NT2/D1 (cell line): ENCODE measurements at regions not wholly inside any gene's neighbourhood (a gene's known extent, or its start where the extent isn't known, plus 50 kb on each side); places are given as distances from the start of the nearest gene placed in this dataset.

Experiments used
- SUZ12 ChIP-seq: IDR thresholded peaks from 2 replicates; pipeline ENCODE4 v1.6.1; 2011; ENCODE audit not compliant: insufficient read length, insufficient read depth; ENCODE audit errors: extremely low read depth
- YY1 ChIP-seq: IDR thresholded peaks from 2 replicates; pipeline ENCODE4 v1.6.1; 2011; ENCODE audit not compliant: insufficient read length, insufficient read depth

DNA sequence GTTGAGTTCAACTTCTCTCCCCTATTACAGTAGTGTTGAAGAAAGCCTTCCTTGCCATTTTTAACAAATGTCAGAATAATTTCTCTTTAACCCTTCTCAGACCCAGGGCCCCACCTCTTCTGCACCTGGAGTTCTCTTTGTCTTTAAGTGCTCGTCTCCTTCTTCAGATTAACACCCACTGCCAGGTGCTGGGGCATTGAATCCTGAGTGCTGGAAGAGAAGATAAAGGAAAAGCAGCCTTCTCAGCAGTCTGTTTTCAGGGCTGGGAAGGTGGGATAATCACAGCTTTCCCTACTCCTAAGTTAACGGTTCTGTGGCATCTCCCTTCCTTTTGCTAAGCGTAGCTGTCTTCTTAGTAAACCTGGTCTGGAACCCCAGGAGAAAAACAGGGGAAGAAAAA is 114.6 kb upstream of the TAB2 start:
- no peak for TF ChIP-seq YY1
- no peak for TF ChIP-seq SUZ12
